ENCODE measurements at regions not wholly inside any gene's neighbourhood (a gene's known extent, or its start where the extent isn't known, plus 50 kb on each side); places are given as distances from the start of the nearest gene placed in this dataset.
A peak's percentile ranks its signal among the peaks of the same experiment; 100 is the strongest.

DNA sequence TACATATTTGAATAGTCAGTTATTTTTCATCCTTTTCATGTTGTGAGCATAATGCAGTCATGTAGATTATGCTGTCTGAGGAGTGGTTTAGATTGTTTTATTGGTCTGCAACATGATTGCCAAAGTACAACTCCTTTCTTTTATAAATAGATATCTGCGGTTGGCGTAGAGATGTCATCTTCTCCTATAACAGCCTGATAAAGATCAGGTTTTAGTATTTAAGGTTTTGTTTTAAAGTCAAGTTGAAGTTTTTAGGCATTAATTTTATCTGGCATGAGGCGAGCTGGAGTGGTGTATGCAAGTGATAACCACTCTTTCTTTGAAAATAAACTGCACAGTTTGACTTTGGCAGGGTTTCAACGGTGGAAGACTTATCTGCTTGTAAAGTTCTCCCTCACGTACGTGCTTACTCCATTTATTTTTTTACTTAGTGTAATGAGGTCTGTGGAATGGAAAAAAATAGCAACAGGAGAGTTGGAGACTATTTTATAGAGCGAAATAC lies 126.3 kb downstream of the FBXO8 start:
- no peak for ATAC-seq (ENCODE audit: low read depth in 2 of 2)
- Histone ChIP-seq H3K4me1 (ENCODE audit: control insufficient read depth, insufficient read depth, low read length, poor library complexity, severe bottlenecking) (no peaks in the 10 kb centered on the region), H3K27me3 (ENCODE audit: control insufficient read depth, insufficient read depth, low read length) (peaks cover 2% of the 10 kb centered on the region), H3K4me3 (ENCODE audit: low read depth, low read length) (no peak overlapping the region), H3K36me3 (ENCODE audit: control insufficient read depth, insufficient read depth, low read length) (no peaks in the 10 kb centered on the region), H3K9me3 (ENCODE audit: control insufficient read depth in 2 of 2, low read length in 2 of 2) (no peaks in the 10 kb centered on the region), H3K27ac (ENCODE audit: insufficient read depth, low read length, poor library complexity, severe bottlenecking) (no peak overlapping the region)
- Mint-ChIP-seq H3K27ac (no peak overlapping the region), H3K27me3 (peaks cover 5% of the 10 kb centered on the region), H3K4me1 (no peaks in the 10 kb centered on the region), H3K9me3 (peaks cover 0 to 1% (median 0%) of the 10 kb centered on the region in 7 donors), H3K4me3 (no peak overlapping the region), H3K36me3 (no peaks in the 10 kb centered on the region)
- DNase-seq = no peak

DNA sequence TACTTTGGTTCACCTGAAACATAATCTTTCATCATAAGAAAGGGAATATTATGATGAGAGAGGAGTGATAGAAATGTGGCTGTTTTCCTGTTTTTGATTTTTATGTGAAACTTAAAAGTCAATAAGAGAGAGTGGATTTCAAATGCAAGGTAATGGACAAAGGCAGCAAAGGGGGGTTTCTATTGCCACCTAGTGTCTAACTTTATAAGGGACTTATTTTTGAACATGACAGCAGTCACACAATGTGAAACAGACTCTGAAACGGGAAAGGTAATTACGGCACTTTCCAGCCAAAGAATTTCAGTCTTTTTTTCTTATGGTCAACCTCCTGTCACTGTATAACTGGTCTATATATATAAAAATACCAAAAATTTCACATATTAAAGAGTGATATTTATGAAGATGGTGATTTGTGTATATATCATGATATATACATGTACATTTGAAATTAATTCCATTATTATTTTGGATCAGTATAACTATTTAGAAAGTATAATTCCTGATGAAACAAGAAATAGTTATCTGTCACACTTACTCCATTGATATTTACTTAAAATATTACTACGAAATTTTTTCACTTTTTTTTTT lies 127.1 kb downstream of the FBXO8 start:
- no peak overlapping the region for H3K27ac ChIP-seq (ENCODE audit: insufficient read depth, low read length, poor library complexity, severe bottlenecking)
- no peaks in the 10 kb centered on the region for H3K4me1 ChIP-seq (ENCODE audit: control insufficient read depth, insufficient read depth, low read length, poor library complexity, severe bottlenecking)
- no peaks in the 10 kb centered on the region for H3K4me1 Mint-ChIP-seq
- H3K9me3 ChIP-seq (ENCODE audit: control insufficient read depth in 2 of 2, low read length in 2 of 2) = no peaks in the 10 kb centered on the region
- H3K9me3 Mint-ChIP-seq = peaks cover 0 to 1% (median 0%) of the 10 kb centered on the region in 7 donors
- no peaks in the 10 kb centered on the region for H3K36me3 ChIP-seq (ENCODE audit: control insufficient read depth, insufficient read depth, low read length)
- DNase-seq (peak in 2 of 3 donors; percentile 3 to 35), ATAC-seq (ENCODE audit: low read depth in 2 of 2) (no peak)
- no peak overlapping the region for H3K4me3 Mint-ChIP-seq
- no peak overlapping the region for H3K4me3 ChIP-seq (ENCODE audit: low read depth, low read length)
- H3K27me3 Mint-ChIP-seq = peaks cover 5% of the 10 kb centered on the region
- H3K36me3 Mint-ChIP-seq = no peaks in the 10 kb centered on the region
- peaks cover 2% of the 10 kb centered on the region for H3K27me3 ChIP-seq (ENCODE audit: control insufficient read depth, insufficient read depth, low read length)
- H3K27ac Mint-ChIP-seq = no peak overlapping the region

DNA sequence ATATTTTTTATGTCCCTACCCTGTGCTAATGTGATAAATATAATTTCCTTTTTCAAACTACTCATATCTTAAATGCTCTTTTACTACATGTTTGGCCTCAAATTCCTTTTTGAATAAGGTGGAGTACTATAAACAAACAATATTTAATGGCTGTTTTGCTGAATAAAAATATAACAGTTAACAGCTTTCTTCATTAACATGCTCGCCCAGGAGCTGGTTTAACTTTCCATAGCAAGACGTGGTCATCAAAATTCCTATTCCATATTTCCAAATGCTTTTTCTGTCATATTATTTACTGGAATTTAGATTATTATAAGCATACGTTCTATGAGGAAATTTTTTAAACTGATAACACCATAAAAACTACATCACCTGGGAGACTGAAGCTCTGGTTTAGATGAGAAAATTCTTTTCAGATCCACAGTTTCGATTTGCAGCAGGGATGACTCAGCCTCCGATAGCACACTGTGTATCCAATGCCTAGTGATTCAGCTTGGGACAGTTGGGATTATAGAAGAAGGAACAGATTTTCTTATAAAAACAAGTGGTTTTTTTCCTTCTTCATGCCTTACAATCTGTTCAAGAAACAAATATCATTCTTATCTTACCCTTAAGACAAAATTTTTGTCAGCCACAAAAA lies 129.1 kb downstream of the FBXO8 start:
- no peak overlapping the region for H3K27ac Mint-ChIP-seq
- no peaks in the 10 kb centered on the region for H3K4me1 Mint-ChIP-seq
- H3K4me3 ChIP-seq (ENCODE audit: low read depth, low read length) = no peak overlapping the region
- H3K27ac ChIP-seq (ENCODE audit: insufficient read depth, low read length, poor library complexity, severe bottlenecking) = no peak overlapping the region
- peaks cover 0 to 1% (median 0%) of the 10 kb centered on the region in 7 donors for H3K9me3 Mint-ChIP-seq
- no peaks in the 10 kb centered on the region for H3K9me3 ChIP-seq (ENCODE audit: control insufficient read depth in 2 of 2, low read length in 2 of 2)
- H3K27me3 ChIP-seq (ENCODE audit: control insufficient read depth, insufficient read depth, low read length) = peaks cover 2% of the 10 kb centered on the region
- no peak for DNase-seq
- no peaks in the 10 kb centered on the region for H3K4me1 ChIP-seq (ENCODE audit: control insufficient read depth, insufficient read depth, low read length, poor library complexity, severe bottlenecking)
- ATAC-seq (ENCODE audit: low read depth in 2 of 2) = no peak
- H3K27me3 Mint-ChIP-seq = peaks cover 5% of the 10 kb centered on the region
- H3K36me3 Mint-ChIP-seq = no peaks in the 10 kb centered on the region
- H3K4me3 Mint-ChIP-seq = no peak overlapping the region
- H3K36me3 ChIP-seq (ENCODE audit: control insufficient read depth, insufficient read depth, low read length) = no peaks in the 10 kb centered on the region

DNA sequence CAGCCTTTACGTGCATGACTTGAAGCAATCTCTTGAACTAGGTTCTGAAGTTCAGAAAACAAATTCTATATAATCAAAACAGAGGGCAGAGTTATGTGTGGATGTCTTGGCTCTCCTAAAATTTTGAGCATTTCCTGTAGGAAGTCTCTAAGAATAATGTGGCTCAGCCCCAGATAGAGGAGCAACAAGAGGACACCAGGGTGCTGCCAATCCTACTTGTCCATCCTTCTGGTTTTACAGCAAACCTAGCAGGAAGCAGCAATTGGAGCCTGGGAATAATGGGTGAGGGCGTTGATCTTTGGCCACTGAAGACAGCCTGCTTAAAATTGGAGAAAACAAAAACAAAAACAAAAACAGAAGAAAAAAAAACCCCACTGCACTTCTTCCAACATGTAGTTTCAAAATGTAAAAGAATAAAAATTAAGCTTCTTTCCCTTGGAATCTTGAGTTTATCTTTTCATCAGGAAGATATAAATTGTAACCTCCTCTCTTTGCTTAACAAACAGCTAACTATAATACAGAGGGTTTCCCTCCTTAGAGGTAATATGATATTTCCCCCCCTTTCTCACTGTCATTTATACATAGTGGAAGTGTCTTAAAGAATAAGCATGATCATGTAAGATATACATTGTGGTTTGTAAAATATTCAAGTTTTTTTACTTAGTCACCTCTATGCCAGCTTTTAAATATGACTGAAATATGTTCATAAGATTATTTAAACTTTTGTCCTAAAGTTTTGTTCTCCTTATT lies 130.6 kb downstream of the FBXO8 start:
- Histone ChIP-seq H3K27me3 (ENCODE audit: control insufficient read depth, insufficient read depth, low read length) (peaks cover 2% of the 10 kb centered on the region), H3K9me3 (ENCODE audit: control insufficient read depth in 2 of 2, low read length in 2 of 2) (no peaks in the 10 kb centered on the region), H3K4me1 (ENCODE audit: control insufficient read depth, insufficient read depth, low read length, poor library complexity, severe bottlenecking) (no peaks in the 10 kb centered on the region), H3K36me3 (ENCODE audit: control insufficient read depth, insufficient read depth, low read length) (no peaks in the 10 kb centered on the region), H3K4me3 (ENCODE audit: low read depth, low read length) (no peak overlapping the region), H3K27ac (ENCODE audit: insufficient read depth, low read length, poor library complexity, severe bottlenecking) (no peak overlapping the region)
- ATAC-seq (ENCODE audit: low read depth in 2 of 2) (no peak), DNase-seq (no peak)
- Mint-ChIP-seq H3K4me3 (no peak overlapping the region), H3K36me3 (no peaks in the 10 kb centered on the region), H3K27me3 (peaks cover 5% of the 10 kb centered on the region), H3K27ac (no peak overlapping the region), H3K4me1 (no peaks in the 10 kb centered on the region), H3K9me3 (no peaks in the 10 kb centered on the region)

DNA sequence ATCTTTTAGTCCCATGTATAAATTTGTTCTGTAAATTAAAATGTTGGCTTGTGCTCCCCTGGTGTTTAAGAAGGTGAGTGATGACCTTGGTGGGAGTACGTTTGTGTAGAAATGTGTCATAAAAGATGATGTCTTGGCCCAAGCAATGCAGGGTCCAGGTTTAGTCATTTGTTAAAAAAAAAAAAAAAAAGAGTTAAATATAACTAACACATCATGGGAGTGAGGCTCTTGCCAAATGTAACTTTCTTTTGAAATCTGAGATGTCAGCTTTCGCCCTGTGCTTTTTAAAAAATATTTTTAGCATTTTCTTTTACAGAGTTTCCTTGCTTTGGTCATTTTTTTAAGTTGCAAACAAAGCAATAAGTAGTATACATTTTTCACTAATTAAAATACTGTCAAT lies 135.6 kb downstream of the FBXO8 start:
- Histone ChIP-seq H3K36me3 (ENCODE audit: control insufficient read depth, insufficient read depth, low read length) (no peaks in the 10 kb centered on the region), H3K27ac (ENCODE audit: insufficient read depth, low read length, poor library complexity, severe bottlenecking) (no peak overlapping the region), H3K4me3 (ENCODE audit: low read depth, low read length) (no peak overlapping the region), H3K4me1 (ENCODE audit: control insufficient read depth, insufficient read depth, low read length, poor library complexity, severe bottlenecking) (no peaks in the 10 kb centered on the region), H3K9me3 (ENCODE audit: control insufficient read depth in 2 of 2, low read length in 2 of 2) (no peaks in the 10 kb centered on the region), H3K27me3 (ENCODE audit: control insufficient read depth, insufficient read depth, low read length) (no peaks in the 10 kb centered on the region)
- H3K9me3 Mint-ChIP-seq = peaks cover 0 to 1% (median 0%) of the 10 kb centered on the region in 7 donors
- ATAC-seq (ENCODE audit: low read depth in 2 of 2) (no peak), DNase-seq (no peak)
- no peaks in the 10 kb centered on the region for H3K36me3 Mint-ChIP-seq
- no peaks in the 10 kb centered on the region for H3K27me3 Mint-ChIP-seq
- H3K4me3 Mint-ChIP-seq = no peak overlapping the region
- no peaks in the 10 kb centered on the region for H3K4me1 Mint-ChIP-seq
- H3K27ac Mint-ChIP-seq = no peak overlapping the region

DNA sequence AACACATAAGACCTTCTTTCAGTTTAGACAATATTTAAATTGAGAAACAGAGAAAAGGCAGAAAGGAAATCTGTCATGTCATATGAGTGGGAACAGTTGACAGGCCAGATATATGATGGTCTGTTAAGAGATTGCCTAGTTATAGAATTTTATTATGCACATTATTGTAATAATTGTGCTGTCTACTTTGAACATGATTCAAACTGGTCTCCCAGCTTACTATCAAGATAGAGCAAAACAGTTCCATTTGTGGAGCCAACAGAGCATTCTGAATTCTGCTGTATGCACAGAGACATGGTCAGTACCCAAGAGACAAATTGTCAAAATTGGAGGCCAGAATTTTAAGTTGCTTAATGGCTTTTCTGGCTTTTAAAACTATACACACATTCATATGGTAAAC lies 139.4 kb downstream of the FBXO8 start:
- no peaks in the 10 kb centered on the region for H3K4me1 ChIP-seq (ENCODE audit: control insufficient read depth, insufficient read depth, low read length, poor library complexity, severe bottlenecking)
- H3K36me3 Mint-ChIP-seq = no peaks in the 10 kb centered on the region
- no peak overlapping the region for H3K4me3 Mint-ChIP-seq
- peaks cover 0 to 1% (median 0%) of the 10 kb centered on the region in 7 donors for H3K9me3 Mint-ChIP-seq
- DNase-seq (no peak), ATAC-seq (ENCODE audit: low read depth in 2 of 2) (no peak)
- no peaks in the 10 kb centered on the region for H3K27me3 Mint-ChIP-seq
- no peak overlapping the region for H3K4me3 ChIP-seq (ENCODE audit: low read depth, low read length)
- H3K4me1 Mint-ChIP-seq = no peaks in the 10 kb centered on the region
- no peak overlapping the region for H3K27ac Mint-ChIP-seq
- H3K36me3 ChIP-seq (ENCODE audit: control insufficient read depth, insufficient read depth, low read length) = no peaks in the 10 kb centered on the region
- no peaks in the 10 kb centered on the region for H3K27me3 ChIP-seq (ENCODE audit: control insufficient read depth, insufficient read depth, low read length)
- no peak overlapping the region for H3K27ac ChIP-seq (ENCODE audit: insufficient read depth, low read length, poor library complexity, severe bottlenecking)
- H3K9me3 ChIP-seq (ENCODE audit: control insufficient read depth in 2 of 2, low read length in 2 of 2) = no peaks in the 10 kb centered on the region

DNA sequence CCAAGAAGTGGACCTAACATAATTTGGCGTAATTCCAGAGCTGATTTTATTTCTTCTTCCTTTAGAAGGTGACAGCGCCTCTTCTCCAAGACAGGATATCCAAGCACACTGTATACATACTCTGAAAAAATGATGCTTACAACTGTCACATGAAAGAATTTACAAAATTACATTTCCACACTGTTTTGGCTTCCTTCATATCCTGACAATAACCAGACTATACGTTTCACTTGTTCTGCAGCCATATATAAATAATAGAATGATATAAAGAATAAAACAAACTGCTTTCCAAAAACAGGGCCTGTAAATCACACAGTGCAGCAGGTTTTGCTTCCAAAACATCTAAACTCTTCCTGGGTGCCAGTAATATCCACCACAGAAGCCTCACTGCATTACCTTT lies 141.6 kb downstream of the FBXO8 start:
- no peak overlapping the region for H3K27ac ChIP-seq (ENCODE audit: insufficient read depth, low read length, poor library complexity, severe bottlenecking)
- H3K36me3 ChIP-seq (ENCODE audit: control insufficient read depth, insufficient read depth, low read length) = no peaks in the 10 kb centered on the region
- H3K4me3 ChIP-seq (ENCODE audit: low read depth, low read length) = no peak overlapping the region
- peaks cover 0 to 1% (median 0%) of the 10 kb centered on the region in 7 donors for H3K9me3 Mint-ChIP-seq
- no peaks in the 10 kb centered on the region for H3K27me3 Mint-ChIP-seq
- no peak overlapping the region for H3K4me3 Mint-ChIP-seq
- DNase-seq (no peak), ATAC-seq (ENCODE audit: low read depth in 2 of 2) (no peak)
- no peaks in the 10 kb centered on the region for H3K4me1 ChIP-seq (ENCODE audit: control insufficient read depth, insufficient read depth, low read length, poor library complexity, severe bottlenecking)
- H3K9me3 ChIP-seq (ENCODE audit: control insufficient read depth in 2 of 2, low read length in 2 of 2) = no peaks in the 10 kb centered on the region
- no peak overlapping the region for H3K27ac Mint-ChIP-seq
- no peaks in the 10 kb centered on the region for H3K27me3 ChIP-seq (ENCODE audit: control insufficient read depth, insufficient read depth, low read length)
- H3K36me3 Mint-ChIP-seq = no peaks in the 10 kb centered on the region
- no peaks in the 10 kb centered on the region for H3K4me1 Mint-ChIP-seq
